NCI-H187 (cell line): ENCODE measurements at regions not wholly inside any gene's neighbourhood (a gene's known extent, or its start where the extent isn't known, plus 50 kb on each side); places are given as distances from the start of the nearest gene placed in this dataset.

ENCODE experiments used
- DNase-seq, 2 experiments: peaks; one replicate each; lab custom pipeline; 2025; lab: John Stamatoyannopoulos, UW

GRCh38 chr2:128726236-128726635, 407.6 kb upstream of the HS6ST1 start:
- no peak for DNase-seq

GRCh38 chr2:128726911-128727310, 408.2 kb upstream of the HS6ST1 start:
- DNase-seq, result no peak

GRCh38 chr2:128727404-128727803, 408.7 kb upstream of the HS6ST1 start:
- no peak for DNase-seq

GRCh38 chr2:128727914-128728313, 409.2 kb upstream of the HS6ST1 start:
- DNase-seq, result no peak

DNA sequence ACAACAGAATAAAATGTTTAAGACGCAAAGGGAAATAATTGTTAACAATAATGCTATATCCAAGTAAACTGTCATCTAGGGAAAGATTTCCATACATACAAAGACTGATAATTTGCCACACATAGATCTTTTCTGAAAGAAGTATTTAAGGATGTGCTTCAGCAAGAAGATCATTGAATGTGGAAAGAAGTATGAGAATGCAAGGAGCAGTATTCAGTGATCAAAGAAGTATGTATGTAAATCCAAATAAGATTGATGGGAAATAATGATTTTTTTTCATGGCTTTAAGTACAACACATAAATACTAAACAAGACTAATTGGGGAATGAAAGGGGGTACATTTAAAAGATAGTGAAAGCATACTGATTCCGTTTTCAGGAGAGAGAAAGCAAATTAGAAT, 410.4 kb upstream of the HS6ST1 start:
- DNase-seq, result no peak

DNA sequence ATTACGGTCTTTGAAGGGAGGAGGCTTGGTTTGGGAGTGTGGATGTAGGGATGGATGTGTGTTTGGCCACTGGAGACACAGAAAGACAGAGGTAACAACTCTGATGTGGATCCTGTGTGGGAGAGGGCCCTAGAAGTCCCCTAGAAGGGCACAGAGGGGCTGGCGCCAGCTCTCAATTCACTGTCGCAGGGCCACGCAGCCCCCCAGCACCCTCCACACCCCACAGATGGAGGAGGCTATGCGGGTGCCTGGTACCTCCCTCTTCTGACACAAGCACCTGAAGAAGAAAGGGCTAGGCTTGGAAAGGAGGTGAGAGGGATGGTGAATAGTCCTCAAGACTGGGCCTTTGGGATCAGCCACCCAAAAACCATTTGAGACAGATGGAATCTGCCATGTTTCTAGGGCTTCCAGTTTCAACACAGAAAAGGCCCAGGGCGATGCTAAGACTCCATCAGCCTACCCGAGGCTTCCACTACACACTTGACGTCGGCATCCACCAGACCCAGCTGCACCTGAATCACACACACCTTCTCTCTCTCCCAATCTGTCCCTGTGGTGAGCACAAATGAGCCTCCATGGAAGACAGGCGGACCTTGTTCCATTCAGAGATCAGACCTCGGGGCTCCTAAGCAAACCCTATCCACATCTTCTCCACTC, 413.5 kb upstream of the HS6ST1 start:
- DNase-seq, result no peak

GRCh38 chr2:128732976-128733431, 414.3 kb upstream of the HS6ST1 start:
- no peak for DNase-seq

DNA sequence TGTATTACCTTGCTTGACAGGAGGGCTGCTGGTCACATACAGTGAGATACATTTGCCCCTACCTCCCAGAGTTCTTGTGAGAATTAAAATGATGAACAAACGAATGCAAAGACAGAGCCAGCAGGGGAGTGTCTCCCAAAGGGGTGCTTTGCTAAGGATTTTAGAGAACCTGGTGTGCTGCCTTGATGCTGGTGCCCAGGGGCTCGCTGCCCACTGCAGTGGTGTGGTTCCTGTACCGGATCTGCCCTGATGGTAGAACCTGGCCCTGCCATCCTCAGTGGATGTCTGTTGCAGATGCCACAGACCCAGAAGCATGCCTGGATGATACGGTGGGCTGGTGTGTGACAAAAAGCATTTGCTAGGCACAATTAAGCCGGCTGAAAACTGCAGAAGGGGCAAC, 414.8 kb upstream of the HS6ST1 start:
- DNase-seq, result no peak

GRCh38 chr2:128734521-128735295, 416.0 kb upstream of the HS6ST1 start:
- DNase-seq, result no peak

DNA sequence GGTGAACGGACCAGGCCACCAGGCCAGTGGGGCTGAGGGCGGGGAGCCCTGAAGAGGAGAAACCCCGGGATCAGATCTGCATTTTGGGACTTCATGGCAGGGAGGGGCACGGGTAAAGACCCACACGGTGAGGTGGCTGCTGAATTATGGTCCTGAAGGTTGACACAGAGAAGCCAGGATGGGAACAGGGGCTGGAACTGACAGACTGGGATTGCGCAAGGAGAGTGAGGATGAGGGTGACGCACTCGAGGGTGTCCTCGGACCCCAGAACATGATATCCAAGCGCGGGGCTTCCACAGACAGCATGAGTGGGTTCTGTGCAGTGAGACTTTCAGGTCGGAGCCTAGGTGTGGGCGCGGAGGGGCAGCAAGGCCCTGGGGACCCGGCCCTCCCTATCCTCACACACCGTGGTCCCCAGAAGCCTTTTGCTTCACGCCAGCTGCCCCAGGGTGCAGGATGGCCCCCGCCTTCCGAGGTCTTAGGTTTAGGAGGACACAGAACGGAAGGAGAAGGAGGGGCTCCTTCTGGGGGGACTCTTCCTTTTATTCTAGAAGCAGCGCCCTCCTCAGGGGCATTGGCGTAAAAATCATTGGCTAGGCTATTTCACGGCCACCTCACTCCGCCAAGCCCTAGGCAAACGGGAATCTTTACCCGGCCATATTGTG, 416.8 kb upstream of the HS6ST1 start:
- no peak for DNase-seq

GRCh38 chr2:128736046-128736688, 417.5 kb upstream of the HS6ST1 start:
- no peak for DNase-seq

GRCh38 chr2:128736689-128737545, 418.2 kb upstream of the HS6ST1 start:
- peak in 1 of 2 experiments; percentile 26 for DNase-seq

- DNase-seq, result no peak
Measured at GRCh38 chr2:128737546-128737826, 418.8 kb upstream of the HS6ST1 start.

DNA sequence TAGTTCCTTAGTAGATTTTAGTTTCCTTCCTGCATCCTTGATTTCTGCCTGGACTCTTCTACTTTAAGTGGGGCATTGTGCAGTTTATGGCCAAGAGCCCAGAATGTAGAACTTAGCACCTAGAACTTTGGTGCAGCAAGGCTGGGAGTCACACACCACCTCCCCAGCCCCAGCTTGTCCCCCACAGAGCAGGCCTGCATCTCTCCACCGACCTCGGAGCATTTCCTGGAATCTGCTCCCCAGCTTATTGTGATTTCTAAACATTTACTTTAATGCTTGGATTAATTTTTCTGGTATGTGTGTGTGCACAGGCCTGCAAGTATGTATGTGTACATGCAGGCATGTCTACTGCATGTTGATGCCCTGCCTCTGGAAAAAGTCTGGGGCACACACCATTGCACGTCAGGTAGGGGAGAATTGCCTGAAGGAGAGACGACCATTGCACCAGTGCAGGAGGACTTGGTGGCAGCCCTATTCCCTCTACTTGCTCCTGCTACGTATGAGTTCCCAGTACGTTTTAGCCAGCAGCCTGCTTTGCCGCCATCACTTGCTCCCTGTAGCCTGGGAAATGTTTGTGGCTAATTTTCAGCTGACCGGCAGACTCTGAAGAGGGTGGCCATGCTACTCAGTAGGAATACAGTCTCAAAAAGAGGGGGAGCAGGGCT, 419.9 kb upstream of the HS6ST1 start:
- DNase-seq, result no peak

DNA sequence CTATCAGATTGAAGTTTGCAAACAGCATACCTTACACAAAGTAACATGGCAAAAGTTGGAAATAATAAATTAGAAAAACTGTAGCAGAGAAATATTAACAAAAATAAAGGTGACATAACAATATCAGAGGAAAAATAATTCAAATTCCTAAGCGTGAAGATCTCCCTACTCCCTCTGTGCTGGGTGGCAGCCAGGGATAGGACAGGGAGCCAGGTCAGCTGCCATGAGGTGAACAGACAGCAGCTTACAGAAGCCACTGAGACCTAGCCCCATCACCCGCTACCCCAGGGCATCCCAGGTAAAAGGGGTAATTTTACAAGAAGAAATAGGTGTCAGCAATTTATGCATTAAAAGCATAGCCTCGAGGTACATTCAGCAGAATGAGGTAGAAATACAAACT, 423.8 kb upstream of the HS6ST1 start:
- no peak for DNase-seq

- DNase-seq, result no peak
Measured at GRCh38 chr2:128745946-128746345, 427.3 kb upstream of the HS6ST1 start.

DNA sequence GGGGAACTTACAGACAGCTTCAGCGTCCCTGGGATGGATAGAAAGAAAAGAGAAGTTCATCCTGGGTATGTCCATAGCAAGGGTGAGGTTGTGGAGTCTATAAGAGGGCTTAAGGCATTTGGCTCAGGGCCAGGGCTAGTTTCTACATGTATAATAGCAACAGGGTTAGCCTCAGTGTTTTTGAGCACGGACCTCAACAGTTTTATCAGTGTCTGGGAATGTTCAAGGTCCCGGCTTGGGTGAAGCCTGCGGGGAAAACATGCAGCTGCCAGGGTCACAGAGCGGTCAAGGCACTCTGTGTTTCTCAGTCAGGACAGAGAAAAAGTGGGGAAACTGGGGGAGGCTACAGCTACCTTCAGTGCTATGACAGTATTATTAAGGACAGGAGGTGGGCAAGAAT, 427.7 kb upstream of the HS6ST1 start:
- no peak for DNase-seq

GRCh38 chr2:128748336-128748735, 429.7 kb upstream of the HS6ST1 start:
- DNase-seq, result no peak

DNA sequence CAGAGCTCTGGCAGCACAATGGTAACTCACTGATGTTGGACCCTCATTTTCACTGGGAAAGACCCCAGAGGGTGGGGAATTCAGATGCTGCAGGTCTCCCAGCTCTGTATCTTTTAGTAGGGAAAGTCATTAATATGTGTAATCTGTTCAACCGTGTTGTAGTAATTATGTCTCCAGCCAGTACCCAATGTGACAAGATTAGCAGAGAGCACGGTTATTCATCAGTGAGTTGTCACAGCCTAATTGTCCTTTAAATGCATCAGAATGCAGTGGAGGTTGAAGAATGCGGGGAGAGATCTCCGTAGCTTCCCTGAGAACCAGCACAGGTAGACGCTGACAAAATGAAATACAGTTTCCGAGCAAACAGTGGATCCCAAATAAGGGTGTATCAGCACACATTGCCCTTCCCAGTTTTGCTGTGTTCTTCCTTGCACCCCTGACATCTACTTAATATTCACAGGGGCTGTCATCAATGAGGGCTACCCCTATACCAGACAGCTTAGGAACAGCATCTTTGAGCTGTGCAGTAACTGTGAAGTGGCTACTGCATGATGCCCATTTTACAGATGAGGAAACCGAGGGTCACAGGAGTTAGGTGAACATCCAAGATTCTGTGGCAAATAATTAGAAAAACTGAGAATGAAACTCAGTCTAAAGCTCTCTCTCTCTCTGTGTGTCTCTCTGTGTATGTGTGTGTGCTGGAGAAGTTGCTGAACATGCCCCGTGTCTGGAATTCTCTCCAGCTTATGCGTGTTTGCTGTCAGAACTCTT, 430.4 kb upstream of the HS6ST1 start:
- DNase-seq, result no peak

DNA sequence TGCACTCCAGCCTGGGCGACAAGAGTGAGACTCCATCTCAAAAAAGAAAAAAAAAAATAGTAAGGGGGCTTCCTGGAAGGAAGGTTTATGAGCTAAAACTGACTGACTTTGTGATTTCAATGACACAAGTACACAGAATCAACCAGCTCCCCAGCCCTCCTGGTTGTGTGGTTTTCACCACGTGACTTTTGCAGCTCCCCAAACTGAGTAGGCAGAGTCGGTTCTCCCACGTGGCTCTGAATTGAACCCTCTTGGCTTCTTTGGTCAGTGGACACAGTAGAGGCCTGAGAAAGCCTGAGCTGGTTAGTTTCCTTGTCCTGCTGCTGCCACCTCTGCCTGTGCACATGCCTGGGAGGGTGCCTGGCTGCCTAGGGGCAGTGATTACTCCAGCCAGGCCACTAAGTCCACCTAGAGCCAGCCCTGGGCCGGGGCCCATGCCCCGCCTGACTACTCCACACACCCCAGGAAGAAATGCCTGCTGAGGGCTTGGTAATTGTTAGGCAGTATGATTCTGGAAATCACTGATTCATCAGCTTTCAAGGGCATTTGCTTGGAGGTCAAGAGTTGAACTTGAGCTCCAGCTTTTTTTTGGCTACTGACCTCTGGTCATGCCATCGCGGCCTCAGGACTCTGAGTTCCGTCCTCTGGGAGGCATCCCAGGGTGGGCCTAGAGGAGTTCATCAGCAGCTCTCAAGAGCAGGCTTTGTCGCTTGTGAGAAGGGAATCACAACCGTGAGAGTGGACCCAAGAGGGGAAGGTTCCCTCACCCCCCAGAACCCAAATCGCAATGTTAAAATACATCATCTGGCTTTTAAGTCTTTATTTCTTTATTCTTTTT, 431.9 kb upstream of the HS6ST1 start:
- DNase-seq, result no peak
